ENCODE measurements at regions not wholly inside any gene's neighbourhood (a gene's known extent, or its start where the extent isn't known, plus 50 kb on each side); places are given as distances from the start of the nearest gene placed in this dataset.

DNA sequence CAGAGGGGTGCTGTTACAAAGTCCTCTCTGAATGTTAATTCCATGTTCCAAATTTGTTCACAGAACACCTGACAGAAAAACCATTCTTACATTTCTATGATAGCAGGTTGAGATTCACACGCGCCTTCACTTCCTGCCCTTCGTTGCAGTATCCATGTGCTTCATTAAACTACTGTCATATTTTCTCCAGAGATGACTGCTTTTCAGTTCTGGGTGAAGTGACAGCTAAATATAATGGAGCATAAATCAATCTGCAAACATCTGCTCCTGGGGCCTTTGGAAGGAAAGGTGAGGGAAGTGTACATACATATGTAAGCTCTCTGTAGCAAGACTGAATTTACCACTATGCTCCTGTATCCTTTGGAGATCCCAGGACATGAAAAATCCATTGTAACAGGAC lies 750.2 kb downstream of the HDGFL1 start:
- Histone ChIP-seq H3K4me2 (ENCODE audit: low read length) (no peak overlapping the region), H3K9ac (ENCODE audit: low read length) (no peak overlapping the region), H3K4me1 (ENCODE audit: control insufficient read depth in 1 of 2, insufficient read depth in 2 of 2, low read length in 2 of 2) (no peaks in the 10 kb centered on the region), H3K27me3 (ENCODE audit: insufficient read depth, low read length) (no peaks in the 10 kb centered on the region), H3K27ac (ENCODE audit: low read depth, low read length) (no peak overlapping the region), H4K20me1 (ENCODE audit: insufficient read depth) (no peaks in the 10 kb centered on the region), H3K79me2 (ENCODE audit: insufficient read depth, low read length) (no peaks in the 10 kb centered on the region), H3K9me3 (ENCODE audit: control insufficient read depth in 1 of 2, insufficient read depth in 1 of 2, low read depth in 1 of 2, low read length in 2 of 2) (peaks cover 0 to 12% of the 10 kb centered on the region in 2 experiments; a peak in 1 of 4 replicates), H3K36me3 (ENCODE audit: control insufficient read depth in 1 of 2, insufficient read depth in 2 of 2, low read length in 2 of 2) (no peaks in the 10 kb centered on the region), H3K4me3 (replicated peaks in 1 of 2; ENCODE audit: low read depth in 1 of 2, low read length in 2 of 2) (no peak overlapping the region), H2AFZ (ENCODE audit: low read depth, low read length, poor library complexity, severe bottlenecking) (no peak overlapping the region), H3K9me2 (ENCODE audit: insufficient read depth) (no peaks in the 10 kb centered on the region)
- BruUV-seq (replicated peaks): no TSS peak
- CTCF ChIA-PET: no interaction called here
- POLR2A ChIA-PET: no interaction called here
- DNase-seq (ENCODE audit: low read depth, low spot score): no peak
- intact Hi-C loops (cut with micrococcal nuclease): no loop called here
- RAD21 ChIA-PET (ENCODE audit: low non-redundant PET in 1 of 2, low total read pairs in 2 of 2, uncharacterized antibody in 2 of 2, unreplicated experiment in 2 of 2): no interaction called here
- no peak for ATAC-seq
- TF ChIP-seq CBX3 (IDR thresholded peaks at IDR 0.05; ENCODE audit: low read depth) (no peak), EZH2 (IDR thresholded peaks at IDR 0.05) (no peak), SIN3A (IDR thresholded peaks at IDR 0.05; ENCODE audit: low read depth) (no peak), ZNF274 (IDR thresholded peaks at IDR 0.05; ENCODE audit: low read depth, low read length) (no peak), EGR1 (IDR thresholded peaks at IDR 0.05; ENCODE audit: low read depth) (no peak), YY1 (IDR thresholded peaks at IDR 0.05; ENCODE audit: extremely low read depth, insufficient replicate concordance, low read depth, low read length) (no peak), ZFX (IDR thresholded peaks at IDR 0.05) (no peak), TCF7L2 (IDR thresholded peaks at IDR 0.05; ENCODE audit: borderline replicate concordance, extremely low read depth, insufficient read depth, insufficient read length) (no peak), SP1 (IDR thresholded peaks at IDR 0.05; ENCODE audit: low read depth) (no peak), SRF (IDR thresholded peaks at IDR 0.05; ENCODE audit: low read depth) (no peak), ELF1 (IDR thresholded peaks at IDR 0.05; ENCODE audit: borderline replicate concordance, low read depth) (no peak), CEBPB (IDR thresholded peaks at IDR 0.05; ENCODE audit: low read depth) (no peak), POLR2AphosphoS5 (IDR thresholded peaks at IDR 0.05; ENCODE audit: low read depth, low read length) (no peak), POLR2A (IDR thresholded peaks at IDR 0.05; ENCODE audit: borderline replicate concordance, extremely low read depth, insufficient read depth, insufficient read length) (no peak)
- TF ChIP-seq, protein P1, sequence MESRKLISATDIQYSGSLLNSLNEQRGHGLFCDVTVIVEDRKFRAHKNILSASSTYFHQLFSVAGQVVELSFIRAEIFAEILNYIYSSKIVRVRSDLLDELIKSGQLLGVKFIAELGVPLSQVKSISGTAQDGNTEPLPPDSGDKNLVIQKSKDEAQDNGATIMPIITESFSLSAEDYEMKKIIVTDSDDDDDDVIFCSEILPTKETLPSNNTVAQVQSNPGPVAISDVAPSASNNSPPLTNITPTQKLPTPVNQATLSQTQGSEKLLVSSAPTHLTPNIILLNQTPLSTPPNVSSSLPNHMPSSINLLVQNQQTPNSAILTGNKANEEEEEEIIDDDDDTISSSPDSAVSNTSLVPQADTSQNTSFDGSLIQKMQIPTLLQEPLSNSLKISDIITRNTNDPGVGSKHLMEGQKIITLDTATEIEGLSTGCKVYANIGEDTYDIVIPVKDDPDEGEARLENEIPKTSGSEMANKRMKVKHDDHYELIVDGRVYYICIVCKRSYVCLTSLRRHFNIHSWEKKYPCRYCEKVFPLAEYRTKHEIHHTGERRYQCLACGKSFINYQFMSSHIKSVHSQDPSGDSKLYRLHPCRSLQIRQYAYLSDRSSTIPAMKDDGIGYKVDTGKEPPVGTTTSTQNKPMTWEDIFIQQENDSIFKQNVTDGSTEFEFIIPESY (IDR thresholded peaks at IDR 0.05; ENCODE audit: extremely low read depth, insufficient replicate concordance, low read length): no peak
- TF ChIP-seq, protein P2, sequence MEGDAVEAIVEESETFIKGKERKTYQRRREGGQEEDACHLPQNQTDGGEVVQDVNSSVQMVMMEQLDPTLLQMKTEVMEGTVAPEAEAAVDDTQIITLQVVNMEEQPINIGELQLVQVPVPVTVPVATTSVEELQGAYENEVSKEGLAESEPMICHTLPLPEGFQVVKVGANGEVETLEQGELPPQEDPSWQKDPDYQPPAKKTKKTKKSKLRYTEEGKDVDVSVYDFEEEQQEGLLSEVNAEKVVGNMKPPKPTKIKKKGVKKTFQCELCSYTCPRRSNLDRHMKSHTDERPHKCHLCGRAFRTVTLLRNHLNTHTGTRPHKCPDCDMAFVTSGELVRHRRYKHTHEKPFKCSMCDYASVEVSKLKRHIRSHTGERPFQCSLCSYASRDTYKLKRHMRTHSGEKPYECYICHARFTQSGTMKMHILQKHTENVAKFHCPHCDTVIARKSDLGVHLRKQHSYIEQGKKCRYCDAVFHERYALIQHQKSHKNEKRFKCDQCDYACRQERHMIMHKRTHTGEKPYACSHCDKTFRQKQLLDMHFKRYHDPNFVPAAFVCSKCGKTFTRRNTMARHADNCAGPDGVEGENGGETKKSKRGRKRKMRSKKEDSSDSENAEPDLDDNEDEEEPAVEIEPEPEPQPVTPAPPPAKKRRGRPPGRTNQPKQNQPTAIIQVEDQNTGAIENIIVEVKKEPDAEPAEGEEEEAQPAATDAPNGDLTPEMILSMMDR (IDR thresholded peaks at IDR 0.05 in 2 of 3, conservative IDR thresholded peaks at IDR 0.05 in 1 of 3; ENCODE audit: borderline replicate concordance in 1 of 3, insufficient read depth in 1 of 3, low read depth in 2 of 3, low read length in 2 of 3): no peak
- TF ChIP-seq, protein P3, sequence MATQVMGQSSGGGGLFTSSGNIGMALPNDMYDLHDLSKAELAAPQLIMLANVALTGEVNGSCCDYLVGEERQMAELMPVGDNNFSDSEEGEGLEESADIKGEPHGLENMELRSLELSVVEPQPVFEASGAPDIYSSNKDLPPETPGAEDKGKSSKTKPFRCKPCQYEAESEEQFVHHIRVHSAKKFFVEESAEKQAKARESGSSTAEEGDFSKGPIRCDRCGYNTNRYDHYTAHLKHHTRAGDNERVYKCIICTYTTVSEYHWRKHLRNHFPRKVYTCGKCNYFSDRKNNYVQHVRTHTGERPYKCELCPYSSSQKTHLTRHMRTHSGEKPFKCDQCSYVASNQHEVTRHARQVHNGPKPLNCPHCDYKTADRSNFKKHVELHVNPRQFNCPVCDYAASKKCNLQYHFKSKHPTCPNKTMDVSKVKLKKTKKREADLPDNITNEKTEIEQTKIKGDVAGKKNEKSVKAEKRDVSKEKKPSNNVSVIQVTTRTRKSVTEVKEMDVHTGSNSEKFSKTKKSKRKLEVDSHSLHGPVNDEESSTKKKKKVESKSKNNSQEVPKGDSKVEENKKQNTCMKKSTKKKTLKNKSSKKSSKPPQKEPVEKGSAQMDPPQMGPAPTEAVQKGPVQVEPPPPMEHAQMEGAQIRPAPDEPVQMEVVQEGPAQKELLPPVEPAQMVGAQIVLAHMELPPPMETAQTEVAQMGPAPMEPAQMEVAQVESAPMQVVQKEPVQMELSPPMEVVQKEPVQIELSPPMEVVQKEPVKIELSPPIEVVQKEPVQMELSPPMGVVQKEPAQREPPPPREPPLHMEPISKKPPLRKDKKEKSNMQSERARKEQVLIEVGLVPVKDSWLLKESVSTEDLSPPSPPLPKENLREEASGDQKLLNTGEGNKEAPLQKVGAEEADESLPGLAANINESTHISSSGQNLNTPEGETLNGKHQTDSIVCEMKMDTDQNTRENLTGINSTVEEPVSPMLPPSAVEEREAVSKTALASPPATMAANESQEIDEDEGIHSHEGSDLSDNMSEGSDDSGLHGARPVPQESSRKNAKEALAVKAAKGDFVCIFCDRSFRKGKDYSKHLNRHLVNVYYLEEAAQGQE (IDR thresholded peaks at IDR 0.05; ENCODE audit: low read depth): no peak
